HepG2 (cell line): ENCODE measurements at regions not wholly inside any gene's neighbourhood (a gene's known extent, or its start where the extent isn't known, plus 50 kb on each side); places are given as distances from the start of the nearest gene placed in this dataset.

Experiments used
- ATAC-seq: fragments of 200-7000 bp; cut with Tn5 transposase; 3 replicates; pipeline ENCODE4 v1.9.1; 2020; ENCODE audit warnings: mild to moderate bottlenecking, moderate library complexity
- BruUV-seq: library from RNA; stranded (reverse); fragments of 400-500 nt; replicated peaks from 2 replicates; lab custom pipeline; 2021; lab: Mats Ljungman, UMichigan
- CTCF ChIA-PET: fragments of 300-600 bp; formaldehyde crosslinking; extraction: SDS; loops from one replicate; lab custom pipeline; 2021; ENCODE audit warnings: low total read pairs, inconsistent platforms, low intra/inter-chr PET ratio; lab: Yijun Ruan, JAX
- POLR2A ChIA-PET: fragments of 350-600 bp; sonication (Branson Sonifier 250); formaldehyde crosslinking; loops from one replicate; lab custom pipeline; 2020; ENCODE audit warnings: antibody characterized with exemption, inconsistent platforms; lab: Yijun Ruan, JAX
- DNase-seq: peaks from one replicate; pipeline ENCODE4 v3.0.0-alpha.2; 2015; ENCODE audit warnings: low spot score
- FAIRE-seq: peaks from 3 replicates; lab custom pipeline; 2011; peaks lifted over from hg19 to GRCh38; lab: Jason Lieb, UNC
- H2AFZ ChIP-seq: one replicate; pipeline ENCODE4 v1.6.1; 2011; ENCODE audit warnings: low read length, inconsistent platforms
- H3K27ac ChIP-seq: fragments of 300-600 bp; 3 replicates; pipeline ENCODE4 v1.8.0; 2011; ENCODE audit warnings: mixed run types, mild to moderate bottlenecking, mixed read lengths, low read length, inconsistent platforms; ENCODE audit not compliant: insufficient read depth; ENCODE audit errors: extremely low read length
- H3K27me3 ChIP-seq, 2 experiments: fragments of 200-600 bp in 1 of 2; 2 replicates in 1 of 2; 3 replicates in 1 of 2; pipeline versions ENCODE4 v1.6.0 to v1.8.0; 2011; ENCODE audit warnings: low read length in 2 of 2, mild to moderate bottlenecking in 2 of 2, moderate library complexity in 2 of 2, inconsistent platforms in 1 of 2; ENCODE audit not compliant: insufficient read depth in 2 of 2, control insufficient read depth in 1 of 2
- H3K36me3 ChIP-seq, 2 experiments: fragments of 200-600 bp in 1 of 2; replicated peaks in 1 of 2; 2 replicates in 1 of 2; 3 replicates in 1 of 2; pipeline versions ENCODE4 v1.5.1 to v1.8.0; 2011; ENCODE audit warnings: low read length in 2 of 2, inconsistent platforms in 1 of 2; ENCODE audit not compliant: insufficient read depth in 2 of 2, control insufficient read depth in 1 of 2
- H3K4me1 ChIP-seq: 2 replicates; pipeline ENCODE4 v1.5.1; 2012; ENCODE audit warnings: low read length, inconsistent platforms; ENCODE audit not compliant: insufficient read depth
- H3K4me2 ChIP-seq: 2 replicates; pipeline ENCODE4 v1.6.0; 2011; ENCODE audit warnings: low read depth, low read length, inconsistent platforms
- H3K4me3 ChIP-seq, 3 experiments: fragments of 200-600 bp in 1 of 3; sonication (generic), shearing (Covaris generic) in 1 of 3; replicated peaks in 1 of 3; 2 replicates each; pipeline ENCODE4 v1.5.1; 2011 to 2016; ENCODE audit warnings: low read length in 3 of 3, inconsistent platforms in 2 of 3, low read depth in 2 of 3, mild to moderate bottlenecking in 2 of 3, control low read depth in 1 of 3, mixed read lengths in 1 of 3; ENCODE audit not compliant: insufficient read depth in 1 of 3
- H3K79me2 ChIP-seq: one replicate; pipeline ENCODE4 v1.6.1; 2011; ENCODE audit warnings: low read length, inconsistent platforms; ENCODE audit not compliant: insufficient read depth
- H3K9ac ChIP-seq: 2 replicates; pipeline ENCODE4 v1.6.0; 2011; ENCODE audit warnings: mild to moderate bottlenecking, low read depth, low read length, inconsistent platforms; ENCODE audit not compliant: insufficient read depth
- H3K9me3 ChIP-seq: 2 replicates; pipeline ENCODE4 v1.5.1; 2012; ENCODE audit warnings: mild to moderate bottlenecking, low read length
- H4K20me1 ChIP-seq: 2 replicates; pipeline ENCODE4 v1.6.0; 2011; ENCODE audit warnings: inconsistent platforms, mild to moderate bottlenecking, low read length, moderate library complexity; ENCODE audit not compliant: insufficient read depth
- CREB1 ChIP-seq, 2 experiments: fragments of 450-650 bp in 1 of 2; IDR thresholded peaks; 2 replicates each; pipeline ENCODE4 v1.6.1; 2016 to 2017; ENCODE audit warnings: control low read depth in 1 of 2, mild to moderate bottlenecking in 1 of 2, missing compliant biosample characterization in 1 of 2, missing genetic modification characterization in 1 of 2
- MAFK ChIP-seq, 2 experiments: IDR thresholded peaks in 1 of 2; conservative IDR thresholded peaks in 1 of 2; 2 replicates each; pipeline ENCODE4 v1.6.1; 2011; ENCODE audit warnings: improper control_type of control experiment in 2 of 2, low read length in 2 of 2
- PPARG ChIP-seq: conservative IDR thresholded peaks from 2 replicates; pipeline ENCODE4 v1.6.1; 2016; ENCODE audit warnings: missing biosample characterization, missing genetic modification reagents
- WGBS: methylation state at CpG from one replicate; pipeline ENCODE4 v1.1.6; 2017; ENCODE audit warnings: low lambda C conversion rate; 5-methylcytosine and 5-hydroxymethylcytosine counted together
- in situ Hi-C: cut with HindIII; loops from 2 replicates; pipeline ENCODE4 v1.10.0; 2017; ENCODE audit warnings: low pct_unique_long_range_greater_than_20kb; ENCODE audit not compliant: extremely low pct_ligation_motif_present
- intact Hi-C: fragments of 100-400 bp; cut with micrococcal nuclease; formaldehyde crosslinking; loops from one replicate; pipeline ENCODE4 v1.10.0; 2022; ENCODE audit not compliant: unreplicated experiment
- TF ChIP-seq, protein P1 (sequence below): sonication (generic); formaldehyde crosslinking; IDR thresholded peaks from 2 replicates; pipeline ENCODE4 v1.5.0; 2020; ENCODE audit warnings: mild to moderate bottlenecking, missing genetic modification reagents
- TF ChIP-seq, protein P2 (sequence below): sonication (generic); formaldehyde crosslinking; IDR thresholded peaks from 2 replicates; pipeline ENCODE4 v1.4.0; 2020; ENCODE audit warnings: mild to moderate bottlenecking, missing genetic modification reagents

- peak; percentile 26 to 74; a peak in 3 of 4 replicates for TF ChIP-seq MAFK (conservative IDR thresholded peaks at IDR 0.05 in 1 of 2, IDR thresholded peaks at IDR 0.05 in 1 of 2; ENCODE audit: low read length in 2 of 2)
- TF ChIP-seq, protein P1, sequence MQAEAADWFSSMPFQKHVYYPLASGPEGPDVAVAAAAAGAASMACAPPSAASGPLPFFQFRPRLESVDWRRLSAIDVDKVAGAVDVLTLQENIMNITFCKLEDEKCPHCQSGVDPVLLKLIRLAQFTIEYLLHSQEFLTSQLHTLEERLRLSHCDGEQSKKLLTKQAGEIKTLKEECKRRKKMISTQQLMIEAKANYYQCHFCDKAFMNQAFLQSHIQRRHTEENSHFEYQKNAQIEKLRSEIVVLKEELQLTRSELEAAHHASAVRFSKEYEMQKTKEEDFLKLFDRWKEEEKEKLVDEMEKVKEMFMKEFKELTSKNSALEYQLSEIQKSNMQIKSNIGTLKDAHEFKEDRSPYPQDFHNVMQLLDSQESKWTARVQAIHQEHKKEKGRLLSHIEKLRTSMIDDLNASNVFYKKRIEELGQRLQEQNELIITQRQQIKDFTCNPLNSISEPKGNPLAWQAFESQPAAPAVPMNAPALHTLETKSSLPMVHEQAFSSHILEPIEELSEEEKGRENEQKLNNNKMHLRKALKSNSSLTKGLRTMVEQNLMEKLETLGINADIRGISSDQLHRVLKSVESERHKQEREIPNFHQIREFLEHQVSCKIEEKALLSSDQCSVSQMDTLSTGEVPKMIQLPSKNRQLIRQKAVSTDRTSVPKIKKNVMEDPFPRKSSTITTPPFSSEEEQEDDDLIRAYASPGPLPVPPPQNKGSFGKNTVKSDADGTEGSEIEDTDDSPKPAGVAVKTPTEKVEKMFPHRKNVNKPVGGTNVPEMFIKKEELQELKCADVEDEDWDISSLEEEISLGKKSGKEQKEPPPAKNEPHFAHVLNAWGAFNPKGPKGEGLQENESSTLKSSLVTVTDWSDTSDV (CRISPR knock-in tag): no peak
- TF ChIP-seq, protein P2, sequence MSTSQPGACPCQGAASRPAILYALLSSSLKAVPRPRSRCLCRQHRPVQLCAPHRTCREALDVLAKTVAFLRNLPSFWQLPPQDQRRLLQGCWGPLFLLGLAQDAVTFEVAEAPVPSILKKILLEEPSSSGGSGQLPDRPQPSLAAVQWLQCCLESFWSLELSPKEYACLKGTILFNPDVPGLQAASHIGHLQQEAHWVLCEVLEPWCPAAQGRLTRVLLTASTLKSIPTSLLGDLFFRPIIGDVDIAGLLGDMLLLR (CRISPR knock-in tag): no peak
Observed at GRCh38 chr11:22522225-22522624, 103.4 kb downstream of the FANCF start (continued).

DNA sequence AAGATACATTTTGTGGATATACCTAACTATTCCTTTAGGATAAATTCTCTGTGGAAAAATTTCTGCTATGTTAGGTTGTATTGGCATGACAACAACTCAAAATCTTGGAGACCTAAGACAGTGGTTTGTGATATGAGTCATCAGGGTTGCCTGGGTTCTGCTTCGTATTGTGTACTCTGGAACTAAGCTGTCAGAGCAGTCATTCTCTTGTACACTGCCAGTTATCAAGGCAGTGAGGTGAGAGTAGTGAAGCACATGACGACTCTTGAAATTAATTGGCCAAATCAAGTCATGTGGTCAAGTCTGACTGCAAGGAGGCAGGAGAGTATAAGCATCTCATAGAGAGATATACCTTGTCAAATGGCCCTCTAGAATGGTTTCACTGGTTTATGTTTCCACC, 104.4 kb downstream of the FANCF start:
- intact Hi-C loops (no loop called here), in situ Hi-C loops (no loop called here)
- no peak overlapping the region for H2AFZ ChIP-seq
- no peak overlapping the region for H3K4me2 ChIP-seq
- TF ChIP-seq PPARG (CRISPR knock-in tag): no peak
- 0 out of 2 replicates have a peak, but pooled peaks have one; percentile 29 for TF ChIP-seq CREB1 (IDR thresholded peaks at IDR 0.05)
- TF ChIP-seq CREB1 (CRISPR knock-in tag; IDR thresholded peaks at IDR 0.05): no peak
- no peak overlapping the region for H3K27ac ChIP-seq
- no peak for FAIRE-seq
- H3K9ac ChIP-seq: no peak overlapping the region
- no peaks in the 10 kb centered on the region for H3K36me3 ChIP-seq
- no peaks in the 10 kb centered on the region for H3K79me2 ChIP-seq
- H3K4me3 ChIP-seq: no peak overlapping the region
- H3K4me1 ChIP-seq: no peaks in the 10 kb centered on the region
- CTCF ChIA-PET: no interaction called here
- no peaks in the 10 kb centered on the region for H4K20me1 ChIP-seq
- no TSS peak for BruUV-seq
- WGBS: 0% methylated on average over 1 of the region's 2 CpGs
- DNase-seq: peak; percentile 1
- H3K27me3 ChIP-seq: no peaks in the 10 kb centered on the region
- no peak for ATAC-seq
- POLR2A ChIA-PET: no interaction called here
- H3K9me3 ChIP-seq: no peaks in the 10 kb centered on the region
